Effector memory CD8-positive, alpha-beta T cell (primary cell): ENCODE measurements at regions not wholly inside any gene's neighbourhood (a gene's known extent, or its start where the extent isn't known, plus 50 kb on each side); places are given as distances from the start of the nearest gene placed in this dataset.
"Not testable (repeated sequence)": the region's sequence is repeated elsewhere in the genome, so short reads cannot be mapped to it uniquely, and the experiment has no call there.

Source experiments
- ATAC-seq: fragments of 150-1000 bp; cut with Tn5 transposase; replicated peaks from 2 replicates; pipeline ENCODE4 v1.10.0; 2021; ENCODE audit warnings: mild to moderate bottlenecking, moderate library complexity
- DNase-seq, 3 experiments: peaks; one replicate each; pipeline ENCODE4 v3.0.0; 2021
- H3K27ac Mint-ChIP-seq, 2 donors: one replicate each; pipeline ENCODE4 v1.8.0; 2022; ENCODE audit warnings: mild to moderate bottlenecking in 2 of 2, mixed read lengths in 2 of 2, moderate library complexity in 2 of 2
- H3K27me3 Mint-ChIP-seq, 2 donors: one replicate each; pipeline ENCODE4 v1.8.0; 2022; ENCODE audit warnings: mixed read lengths in 2 of 2
- H3K36me3 Mint-ChIP-seq: one replicate; pipeline ENCODE4 v1.8.0; 2022; ENCODE audit warnings: mild to moderate bottlenecking, moderate library complexity, mixed read lengths; ENCODE audit not compliant: insufficient read depth
- H3K4me1 Mint-ChIP-seq, 2 donors: one replicate each; pipeline ENCODE4 v1.8.0; 2022; ENCODE audit warnings: low read depth in 2 of 2, mixed read lengths in 2 of 2
- H3K4me3 Mint-ChIP-seq, 2 donors: one replicate each; pipeline ENCODE4 v1.8.0; 2022; ENCODE audit warnings: mild to moderate bottlenecking in 2 of 2, mixed read lengths in 2 of 2, moderate library complexity in 2 of 2
- H3K9me3 Mint-ChIP-seq, 2 donors: one replicate each; pipeline ENCODE4 v1.8.0; 2022; ENCODE audit warnings: mixed read lengths in 2 of 2

DNA sequence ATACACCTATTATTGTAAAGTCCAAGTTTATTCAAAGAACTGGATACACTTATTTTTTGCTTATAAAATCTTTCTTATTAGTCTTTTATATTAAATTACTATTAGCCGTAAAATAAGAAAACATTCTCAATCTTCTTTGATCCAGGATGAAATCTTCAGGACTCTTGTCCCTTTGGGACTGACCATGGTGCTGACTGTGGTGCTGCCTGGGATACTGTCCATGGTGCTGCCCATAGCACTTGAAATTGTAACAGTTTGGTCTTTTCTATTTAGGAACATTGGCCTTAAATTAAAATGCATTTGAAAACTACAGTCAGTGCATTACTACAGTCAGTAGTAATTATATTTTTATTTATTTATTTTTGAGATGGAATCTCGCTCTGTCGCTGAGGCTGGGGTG is 53.0 kb upstream of the ARL17B start:
- not testable (repeated sequence) for H3K4me1 Mint-ChIP-seq, H3K4me3 Mint-ChIP-seq, H3K27ac Mint-ChIP-seq, H3K27me3 Mint-ChIP-seq, ATAC-seq, DNase-seq, H3K36me3 Mint-ChIP-seq, H3K9me3 Mint-ChIP-seq

DNA sequence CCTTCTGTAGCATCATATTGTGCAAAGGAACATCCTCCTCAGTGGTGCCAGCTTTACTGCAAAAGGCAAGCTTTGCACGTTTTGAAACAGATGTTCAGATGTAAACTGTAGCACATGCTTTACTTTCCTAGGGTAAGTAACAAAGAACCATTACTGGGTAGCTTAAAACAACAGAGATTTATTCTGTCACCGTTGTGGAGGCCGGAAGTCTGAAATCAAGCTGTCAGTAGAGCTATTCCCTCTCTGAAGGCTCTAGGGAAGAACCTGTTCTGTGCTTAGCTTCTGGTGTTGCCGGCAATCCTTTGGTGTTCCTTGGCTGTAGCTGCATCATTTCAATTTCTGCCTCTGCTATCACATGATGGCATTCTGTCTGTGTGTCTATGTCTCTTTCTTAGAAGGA is 50.6 kb upstream of the ARL17B start:
- H3K4me3 Mint-ChIP-seq, H3K9me3 Mint-ChIP-seq, H3K4me1 Mint-ChIP-seq, H3K27ac Mint-ChIP-seq, DNase-seq, H3K36me3 Mint-ChIP-seq, H3K27me3 Mint-ChIP-seq: not testable (repeated sequence)
- ATAC-seq, result peak; percentile 14

DNA sequence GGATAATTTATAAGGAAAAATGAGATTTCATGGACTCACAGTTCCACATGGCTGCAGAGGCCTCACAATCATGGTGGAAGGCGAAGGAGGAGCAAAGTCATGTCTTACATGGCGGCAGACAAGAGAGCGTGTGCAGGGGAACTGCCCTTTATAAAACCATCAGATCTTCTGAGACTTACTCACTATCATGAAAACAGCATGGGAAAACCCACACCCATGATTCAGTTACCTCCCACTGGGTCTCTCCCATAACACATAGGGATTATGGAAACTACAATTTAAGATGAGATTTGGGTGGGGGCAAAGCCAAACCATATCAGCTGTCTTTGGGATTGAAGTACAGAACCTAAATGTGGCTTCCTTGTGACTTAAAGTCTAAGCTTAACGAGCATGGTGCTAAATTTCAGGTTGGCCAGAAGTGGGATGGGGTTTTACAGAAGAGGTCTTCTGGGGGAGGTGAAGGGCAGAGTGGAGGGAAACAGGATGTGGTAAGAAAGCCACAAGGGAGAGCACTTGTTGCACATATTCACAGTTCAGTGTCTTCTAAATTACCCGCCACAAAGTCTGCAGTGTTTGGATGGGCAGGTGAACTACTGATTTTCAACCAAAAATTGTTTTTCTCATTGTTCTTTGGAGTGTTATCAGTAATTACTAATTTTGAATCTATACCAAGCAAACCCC is 49.7 kb upstream of the ARL17B start:
- ATAC-seq, result peak; percentile 98
- not testable (repeated sequence) for H3K9me3 Mint-ChIP-seq, H3K4me3 Mint-ChIP-seq, H3K27ac Mint-ChIP-seq, H3K27me3 Mint-ChIP-seq, H3K36me3 Mint-ChIP-seq, DNase-seq, H3K4me1 Mint-ChIP-seq
